Esophagus muscularis mucosa (tissue), 4 donors: ENCODE measurements at regions not wholly inside any gene's neighbourhood (a gene's known extent, or its start where the extent isn't known, plus 50 kb on each side); places are given as distances from the start of the nearest gene placed in this dataset.

ENCODE experiments used
- DNase-seq: peaks from one replicate; pipeline ENCODE4 v3.0.0-alpha.2; 2017; ENCODE audit errors: extremely low spot score
- H3K27ac ChIP-seq, 4 donors: fragments of 200-600 bp; sonication (generic); replicated peaks in 1 of 4; 1 replicate in 3 of 4; 2 replicates in 1 of 4; pipeline ENCODE4 v1.5.1; 2016 to 2019; ENCODE audit warnings: mild to moderate bottlenecking in 1 of 4
- H3K27me3 ChIP-seq, 4 donors: fragments of 200-600 bp; sonication (generic); one replicate each; pipeline versions ENCODE4 v1.5.1 to v1.6.0; 2016 to 2019
- H3K36me3 ChIP-seq, 4 donors: fragments of 200-600 bp; sonication (generic); one replicate each; pipeline ENCODE4 v1.5.1; 2016 to 2019
- H3K4me1 ChIP-seq, 4 donors: fragments of 200-600 bp; sonication (generic); one replicate each; pipeline ENCODE4 v1.5.1; 2016 to 2019
- H3K4me3 ChIP-seq, 4 donors: fragments of 200-600 bp; sonication (generic); 1 replicate in 2 of 4; 2 replicates in 2 of 4; pipeline ENCODE4 v1.5.1; 2016 to 2019; ENCODE audit warnings: mild to moderate bottlenecking in 4 of 4, moderate library complexity in 1 of 4
- H3K9me3 ChIP-seq, 4 donors: fragments of 200-600 bp; sonication (generic); 1 replicate in 3 of 4; 2 replicates in 1 of 4; pipeline ENCODE4 v1.5.1; 2016 to 2019
- CTCF ChIP-seq, 3 experiments: fragments of 200-600 bp in 2 of 3; fragments of 450-650 bp in 1 of 3; sonication (generic) in 2 of 3; IDR thresholded peaks; one replicate each; pipeline ENCODE4 v1.5.1; 2017 to 2019; ENCODE audit warnings: antibody characterized with exemption in 3 of 3, mild to moderate bottlenecking in 2 of 3, moderate library complexity in 1 of 3
- EP300 ChIP-seq: sonication (generic); formaldehyde crosslinking; IDR thresholded peaks from one replicate; pipeline ENCODE4 v1.6.1; 2017; ENCODE audit warnings: antibody characterized with exemption
- POLR2A ChIP-seq: fragments of 450-650 bp; IDR thresholded peaks from one replicate; pipeline ENCODE4 v1.6.1; 2017; ENCODE audit warnings: antibody characterized with exemption, moderate library complexity, mild to moderate bottlenecking, low read depth
- POLR2AphosphoS5 ChIP-seq, 2 donors: sonication (generic); formaldehyde crosslinking; IDR thresholded peaks; one replicate each; pipeline ENCODE4 v1.6.1; 2017; ENCODE audit warnings: antibody characterized with exemption in 2 of 2
- WGBS: methylation state at CpG from one replicate; pipeline ENCODE4 v1.1.5; 2018; 5-methylcytosine and 5-hydroxymethylcytosine counted together
- intact Hi-C: fragments of 100-400 bp; cut with DNase I; formaldehyde crosslinking; loops from one replicate; pipeline ENCODE4 v1.15.1; 2023

GRCh38 chr9:113712053-113712452 lies 164.1 kb upstream of the ZNF618 start:
- no peaks in the 10 kb centered on the region for H3K4me1 ChIP-seq
- peaks cover 0 to 5% (median 0%) of the 10 kb centered on the region in 4 donors for H3K27me3 ChIP-seq
- peaks cover 0 to 26% (median 5%) of the 10 kb centered on the region in 4 donors for H3K9me3 ChIP-seq
- no peaks in the 10 kb centered on the region for H3K36me3 ChIP-seq
- TF ChIP-seq EP300 (no peak), POLR2AphosphoS5 (IDR thresholded peaks at IDR 0.05) (no peak), CTCF (IDR thresholded peaks at IDR 0.05) (no peak), POLR2A (no peak)
- 11% methylated on average over 2 of the region's 2 CpGs for WGBS
- no peak overlapping the region for H3K27ac ChIP-seq
- intact Hi-C loops, result no loop called here
- no peak for DNase-seq
- no peak overlapping the region for H3K4me3 ChIP-seq

GRCh38 chr9:113715086-113715485 lies 161.0 kb upstream of the ZNF618 start:
- Histone ChIP-seq H3K27me3 (no peaks in the 10 kb centered on the region), H3K27ac (no peak overlapping the region), H3K9me3 (peaks cover 0 to 14% (median 8%) of the 10 kb centered on the region in 4 donors), H3K36me3 (no peaks in the 10 kb centered on the region), H3K4me3 (no peak overlapping the region), H3K4me1 (no peaks in the 10 kb centered on the region)
- no peak for TF ChIP-seq POLR2AphosphoS5 (IDR thresholded peaks at IDR 0.05)
- no peak for TF ChIP-seq POLR2A
- no peak for TF ChIP-seq CTCF (IDR thresholded peaks at IDR 0.05)
- 76% methylated on average over 5 of the region's 5 CpGs for WGBS
- intact Hi-C loops, result no loop called here
- no peak for DNase-seq

GRCh38 chr9:113719919-113720318 lies 156.2 kb upstream of the ZNF618 start:
- 83% methylated on average over 1 of the region's 1 CpG for WGBS
- H3K36me3 ChIP-seq, result no peaks in the 10 kb centered on the region
- H3K27me3 ChIP-seq, result no peaks in the 10 kb centered on the region
- no peaks in the 10 kb centered on the region for H3K4me1 ChIP-seq
- no peak for DNase-seq
- TF ChIP-seq POLR2AphosphoS5 (IDR thresholded peaks at IDR 0.05), result no peak
- TF ChIP-seq EP300, result no peak
- TF ChIP-seq POLR2A, result no peak
- TF ChIP-seq CTCF (IDR thresholded peaks at IDR 0.05), result no peak
- intact Hi-C loops, result no loop called here
- H3K9me3 ChIP-seq, result peaks cover 0 to 24% (median 12%) of the 10 kb centered on the region in 4 donors
- H3K4me3 ChIP-seq, result no peak overlapping the region
- no peak overlapping the region for H3K27ac ChIP-seq

- Histone ChIP-seq H3K27ac (no peak overlapping the region), H3K27me3 (no peaks in the 10 kb centered on the region), H3K4me3 (no peak overlapping the region), H3K9me3 (peaks cover 0 to 20% (median 12%) of the 10 kb centered on the region in 4 donors), H3K36me3 (no peaks in the 10 kb centered on the region), H3K4me1 (no peaks in the 10 kb centered on the region)
- no peak for DNase-seq
- intact Hi-C loops, result no loop called here
- no peak for TF ChIP-seq CTCF (IDR thresholded peaks at IDR 0.05)
- TF ChIP-seq EP300, result no peak
- TF ChIP-seq POLR2A, result no peak
- no peak for TF ChIP-seq POLR2AphosphoS5 (IDR thresholded peaks at IDR 0.05)
- 65% methylated on average over 4 of the region's 4 CpGs for WGBS
Measured at GRCh38 chr9:113720495-113720894, 155.6 kb upstream of the ZNF618 start.

- Histone ChIP-seq H3K4me1 (no peaks in the 10 kb centered on the region), H3K9me3 (peaks cover 0 to 14% (median 6%) of the 10 kb centered on the region in 4 donors), H3K27me3 (no peaks in the 10 kb centered on the region), H3K36me3 (no peaks in the 10 kb centered on the region), H3K27ac (no peak overlapping the region), H3K4me3 (no peak overlapping the region)
- DNase-seq, result no peak
- intact Hi-C loops, result no loop called here
- no peak for TF ChIP-seq POLR2A
- no peak for TF ChIP-seq EP300
- TF ChIP-seq CTCF (IDR thresholded peaks at IDR 0.05), result no peak
- no peak for TF ChIP-seq POLR2AphosphoS5 (IDR thresholded peaks at IDR 0.05)
- WGBS, result 95% methylated on average over 1 of the region's 1 CpG
Measured at GRCh38 chr9:113721856-113722255, 154.3 kb upstream of the ZNF618 start.
